HCT116 (cell line): ENCODE measurements at regions not wholly inside any gene's neighbourhood (a gene's known extent, or its start where the extent isn't known, plus 50 kb on each side); places are given as distances from the start of the nearest gene placed in this dataset.
"Not testable (repeated sequence)": the region's sequence is repeated elsewhere in the genome, so short reads cannot be mapped to it uniquely, and the experiment has no call there.

ENCODE experiments used
- ATAC-seq: fragments of 200-7000 bp; cut with Tn5 transposase; 2 replicates; pipeline ENCODE4 v1.9.1; 2020; ENCODE audit warnings: mild to moderate bottlenecking, moderate library complexity
- BruUV-seq: library from RNA; stranded (reverse); fragments of 400-500 nt; replicated peaks from 2 replicates; lab custom pipeline; 2021; lab: Mats Ljungman, UMichigan
- CTCF ChIA-PET: fragments of 300-600 bp; sonication (Branson Sonifier 250); formaldehyde crosslinking; loops from one replicate; lab custom pipeline; 2021; ENCODE audit warnings: antibody characterized with exemption; lab: Charles Lee
- POLR2A ChIA-PET: fragments of 300-600, 350-600 bp; sonication (Branson Sonifier 250); formaldehyde crosslinking; loops from one replicate; lab custom pipeline; 2021; ENCODE audit warnings: antibody characterized with exemption; lab: Charles Lee
- RAD21 ChIA-PET, 2 experiments: fragments of 300-600 bp; sonication (Branson Sonifier 250); formaldehyde crosslinking; loops; one replicate each; lab custom pipeline; 2023; ENCODE audit warnings: low total read pairs in 2 of 2; ENCODE audit not compliant: uncharacterized antibody in 2 of 2, unreplicated experiment in 2 of 2, low non-redundant PET in 1 of 2; lab: Charles Lee
- DNase-seq: peaks from one replicate; pipeline ENCODE4 v3.0.0-alpha.2; 2010; ENCODE audit warnings: low read depth, low spot score
- H2AFZ ChIP-seq: fragments of 200-600 bp; shearing (Covaris generic), sonication (generic); 2 replicates; pipeline ENCODE4 v1.6.1; 2017; ENCODE audit warnings: low read depth, mixed run types, mixed read lengths, antibody characterized with exemption, low read length; ENCODE audit not compliant: poor library complexity, severe bottlenecking
- H3K27ac ChIP-seq: 2 replicates; pipeline ENCODE4 v1.5.1; 2012; ENCODE audit warnings: low read depth, low read length
- H3K27me3 ChIP-seq: fragments of 200-600 bp; sonication (generic); 2 replicates; pipeline ENCODE4 v1.6.1; 2016; ENCODE audit warnings: mixed run types, low read length, mixed read lengths; ENCODE audit not compliant: insufficient read depth
- H3K36me3 ChIP-seq, 2 experiments: fragments of 200-500 bp in 1 of 2; fragments of 200-600 bp in 1 of 2; sonication (Bioruptor generic) in 1 of 2; sonication (generic) in 1 of 2; 2 replicates each; pipeline versions ENCODE4 v1.5.1 to v1.6.1; 2014 to 2016; ENCODE audit warnings: low read length in 2 of 2, inconsistent platforms in 1 of 2, mixed read lengths in 1 of 2, mixed run types in 1 of 2; ENCODE audit not compliant: insufficient read depth in 2 of 2, control insufficient read depth in 1 of 2
- H3K4me1 ChIP-seq, 2 experiments: fragments of 200-600 bp in 1 of 2; sonication (generic) in 1 of 2; 2 replicates each; pipeline versions ENCODE4 v1.5.1 to v1.6.1; 2012 to 2017; ENCODE audit warnings: low read length in 2 of 2, inconsistent platforms in 1 of 2, mild to moderate bottlenecking in 1 of 2, mixed read lengths in 1 of 2, mixed run types in 1 of 2, moderate library complexity in 1 of 2; ENCODE audit not compliant: insufficient read depth in 2 of 2, control insufficient read depth in 1 of 2
- H3K4me2 ChIP-seq: fragments of 200-600 bp; sonication (generic); 2 replicates; pipeline ENCODE4 v1.6.1; 2017; ENCODE audit warnings: mixed run types, low read length, mixed read lengths
- H3K4me3 ChIP-seq, 2 experiments: fragments of 200-600 bp in 1 of 2; sonication (generic) in 1 of 2; replicated peaks in 1 of 2; 2 replicates each; pipeline ENCODE4 v1.5.1; 2011 to 2016; ENCODE audit warnings: low read length in 2 of 2, control low read depth in 1 of 2, low read depth in 1 of 2, mild to moderate bottlenecking in 1 of 2, mixed read lengths in 1 of 2, mixed run types in 1 of 2
- H3K79me2 ChIP-seq: fragments of 200-600 bp; sonication (generic); 2 replicates; pipeline ENCODE4 v1.6.1; 2017; ENCODE audit warnings: mild to moderate bottlenecking, mixed run types, low read length, moderate library complexity, mixed read lengths; ENCODE audit not compliant: insufficient read depth
- H3K9ac ChIP-seq: fragments of 200-600 bp; sonication (generic); 2 replicates; pipeline ENCODE4 v1.6.1; 2016; ENCODE audit warnings: low read length, mixed read lengths
- H3K9me2 ChIP-seq: fragments of 200-600 bp; sonication (generic), shearing (Covaris generic); 2 replicates; pipeline ENCODE4 v1.6.1; 2017; ENCODE audit warnings: mixed run types, mild to moderate bottlenecking, moderate library complexity; ENCODE audit not compliant: insufficient read depth
- H3K9me3 ChIP-seq, 2 experiments: fragments of 200-500 bp in 1 of 2; fragments of 200-600 bp in 1 of 2; sonication (Bioruptor generic) in 1 of 2; sonication (generic) in 1 of 2; 2 replicates each; pipeline ENCODE4 v1.6.1; 2014 to 2017; ENCODE audit warnings: low read length in 2 of 2, mixed read lengths in 2 of 2, inconsistent platforms in 1 of 2, low read depth in 1 of 2, mild to moderate bottlenecking in 1 of 2, mixed run types in 1 of 2, moderate library complexity in 1 of 2; ENCODE audit not compliant: control insufficient read depth in 1 of 2, insufficient read depth in 1 of 2
- H4K20me1 ChIP-seq: fragments of 200-600 bp; sonication (generic), shearing (Covaris generic); 2 replicates; pipeline ENCODE4 v1.6.1; 2017; ENCODE audit warnings: mixed run types, mild to moderate bottlenecking, moderate library complexity; ENCODE audit not compliant: insufficient read depth
- RAD21 ChIP-seq: IDR thresholded peaks from 2 replicates; pipeline ENCODE4 v1.6.1; 2012; ENCODE audit warnings: low read depth, mild to moderate bottlenecking
- intact Hi-C: fragments of 100-400 bp; cut with micrococcal nuclease; formaldehyde crosslinking; loops from 2 replicates; pipeline ENCODE4 v1.10.0; 2022
- TF ChIP-seq, protein P1 (sequence below): IDR thresholded peaks from 2 replicates; pipeline ENCODE4 v1.6.1; 2012
- TF ChIP-seq, protein P2 (sequence below), 3 experiments: fragments of 200-600 bp in 1 of 3; sonication (generic) in 1 of 3; IDR thresholded peaks in 2 of 3; conservative IDR thresholded peaks in 1 of 3; 2 replicates each; pipeline ENCODE4 v1.5.1; 2012 to 2017; ENCODE audit warnings: low read depth in 2 of 3, low read length in 2 of 3, antibody characterized with exemption in 1 of 3, borderline replicate concordance in 1 of 3, control low read depth in 1 of 3, mild to moderate bottlenecking in 1 of 3, mixed read lengths in 1 of 3, mixed run types in 1 of 3, moderate library complexity in 1 of 3; ENCODE audit not compliant: insufficient read depth in 1 of 3

DNA sequence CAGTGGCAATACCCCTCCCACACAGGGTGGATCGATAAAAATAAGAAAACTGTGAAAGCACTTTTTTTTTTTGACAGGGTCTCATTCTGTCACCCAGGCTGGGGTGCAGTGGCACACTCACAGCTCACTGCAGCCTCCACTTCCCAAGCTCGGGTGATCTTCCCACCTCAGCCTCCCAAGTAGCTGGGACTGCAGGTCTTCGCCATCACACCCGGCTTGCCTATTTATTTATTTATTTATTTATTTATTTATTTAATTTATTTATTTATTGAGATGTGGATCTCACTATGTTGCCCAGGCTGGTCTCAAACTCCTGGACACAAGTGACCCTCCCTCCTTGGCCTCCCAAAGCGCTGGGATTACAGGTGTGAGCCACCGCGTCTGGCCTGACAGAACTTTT lies 68.0 kb upstream of the PPP1R26 start:
- H3K4me1 ChIP-seq, H3K9me2 ChIP-seq, POLR2A ChIA-PET, H4K20me1 ChIP-seq, H3K79me2 ChIP-seq, DNase-seq, H3K27ac ChIP-seq, H3K4me2 ChIP-seq, BruUV-seq, H3K9me3 ChIP-seq, H3K36me3 ChIP-seq, H2AFZ ChIP-seq, ATAC-seq, H3K4me3 ChIP-seq, H3K9ac ChIP-seq: not testable (repeated sequence)
- ChIA-PET RAD21 (interaction anchor here in 1 of 2 experiments (0.7 kb wide), 1 partner anchor 58 kb away, joined by 3 read pairs; no protein-coding TSS in a partner anchor), CTCF (interaction anchor here (3.6 kb wide), 1 partner anchor 325 kb away, joined by 16 read pairs; the partner anchor contains the start of gene OLFM1)
- intact Hi-C loops = loop anchor here (1.0 to 5.0 kb wide), 3 partner anchors 67 to 634 kb away; no protein-coding TSS in a partner anchor
- peaks cover 14% of the 10 kb centered on the region; the same call in 1 of the 2 replicates for H3K27me3 ChIP-seq

- H3K9me3 ChIP-seq, H3K36me3 ChIP-seq, H3K27ac ChIP-seq, H3K79me2 ChIP-seq, BruUV-seq, H2AFZ ChIP-seq, H4K20me1 ChIP-seq, H3K9ac ChIP-seq, H3K4me1 ChIP-seq, H3K9me2 ChIP-seq, RAD21 ChIA-PET, POLR2A ChIA-PET, H3K27me3 ChIP-seq: not testable (repeated sequence)
- peak; percentile 97 for ATAC-seq
- peak overlapping the region in 1 of 2 experiments; percentile 9; a peak in 1 of 4 replicates for H3K4me3 ChIP-seq
- CTCF ChIA-PET = interaction anchor here (3.6 kb wide), 1 partner anchor 326 kb away, joined by 16 read pairs; the partner anchor contains the start of gene OLFM1
- intact Hi-C loops = loop anchor here (1.0 to 5.0 kb wide), 3 partner anchors 68 to 635 kb away; no protein-coding TSS in a partner anchor
- DNase-seq = peak; percentile 29
- TF ChIP-seq RAD21 = peak; percentile 99
- TF ChIP-seq, protein P1, sequence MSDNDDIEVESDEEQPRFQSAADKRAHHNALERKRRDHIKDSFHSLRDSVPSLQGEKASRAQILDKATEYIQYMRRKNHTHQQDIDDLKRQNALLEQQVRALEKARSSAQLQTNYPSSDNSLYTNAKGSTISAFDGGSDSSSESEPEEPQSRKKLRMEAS = peak; percentile 34; the same call in 1 of the 2 replicates
- TF ChIP-seq, protein P2, sequence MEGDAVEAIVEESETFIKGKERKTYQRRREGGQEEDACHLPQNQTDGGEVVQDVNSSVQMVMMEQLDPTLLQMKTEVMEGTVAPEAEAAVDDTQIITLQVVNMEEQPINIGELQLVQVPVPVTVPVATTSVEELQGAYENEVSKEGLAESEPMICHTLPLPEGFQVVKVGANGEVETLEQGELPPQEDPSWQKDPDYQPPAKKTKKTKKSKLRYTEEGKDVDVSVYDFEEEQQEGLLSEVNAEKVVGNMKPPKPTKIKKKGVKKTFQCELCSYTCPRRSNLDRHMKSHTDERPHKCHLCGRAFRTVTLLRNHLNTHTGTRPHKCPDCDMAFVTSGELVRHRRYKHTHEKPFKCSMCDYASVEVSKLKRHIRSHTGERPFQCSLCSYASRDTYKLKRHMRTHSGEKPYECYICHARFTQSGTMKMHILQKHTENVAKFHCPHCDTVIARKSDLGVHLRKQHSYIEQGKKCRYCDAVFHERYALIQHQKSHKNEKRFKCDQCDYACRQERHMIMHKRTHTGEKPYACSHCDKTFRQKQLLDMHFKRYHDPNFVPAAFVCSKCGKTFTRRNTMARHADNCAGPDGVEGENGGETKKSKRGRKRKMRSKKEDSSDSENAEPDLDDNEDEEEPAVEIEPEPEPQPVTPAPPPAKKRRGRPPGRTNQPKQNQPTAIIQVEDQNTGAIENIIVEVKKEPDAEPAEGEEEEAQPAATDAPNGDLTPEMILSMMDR (IDR thresholded peaks at IDR 0.05 in 2 of 3, conservative IDR thresholded peaks at IDR 0.05 in 1 of 3; ENCODE audit: borderline replicate concordance in 1 of 3, insufficient read depth in 1 of 3, low read depth in 2 of 3, low read length in 2 of 3) = peak; percentile 97 to 100 (median 100)
- peak overlapping the region; percentile 58 for H3K4me2 ChIP-seq
These were observed 67.1 kb upstream of the PPP1R26 start for GRCh38 chr9:135412315-135413085.
